SU-DHL-6 (cell line): ENCODE measurements at regions not wholly inside any gene's neighbourhood (a gene's known extent, or its start where the extent isn't known, plus 50 kb on each side); places are given as distances from the start of the nearest gene placed in this dataset.

ENCODE experiments used
- H2AFZ ChIP-seq: fragments of 200-600 bp; sonication (generic); 2 replicates; pipeline ENCODE4 v1.6.1; 2014; ENCODE audit warnings: low read depth, mild to moderate bottlenecking, moderate library complexity, mixed read lengths, antibody characterized with exemption, low read length; ENCODE audit not compliant: severe bottlenecking
- H3F3A ChIP-seq: fragments of 200-600 bp; shearing (Covaris generic); 2 replicates; pipeline ENCODE4 v1.6.0; 2016; ENCODE audit warnings: antibody characterized with exemption, mild to moderate bottlenecking; ENCODE audit not compliant: insufficient read depth
- H3K27ac ChIP-seq: fragments of 200-600 bp; sonication (generic); 2 replicates; pipeline ENCODE4 v1.5.1; 2016; ENCODE audit warnings: low read depth, mild to moderate bottlenecking, low read length, moderate library complexity, mixed read lengths
- H3K27me3 ChIP-seq: fragments of 200-600 bp; sonication (generic), shearing (Covaris generic); 2 replicates; pipeline ENCODE4 v1.6.0; 2014; ENCODE audit warnings: mild to moderate bottlenecking, low read length
- H3K36me3 ChIP-seq: fragments of 200-600 bp; sonication (generic); 2 replicates; pipeline ENCODE4 v1.6.1; 2014; ENCODE audit warnings: mild to moderate bottlenecking, low read length, mixed read lengths
- H3K4me2 ChIP-seq: fragments of 300-600, 200-600 bp; shearing (Covaris generic), sonication (generic); 2 replicates; pipeline ENCODE4 v1.6.0; 2014; ENCODE audit warnings: low read length, low read depth, mild to moderate bottlenecking; ENCODE audit not compliant: poor library complexity, severe bottlenecking
- H3K4me3 ChIP-seq: fragments of 200-600 bp; sonication (generic); 2 replicates; pipeline ENCODE4 v1.5.1; 2014; ENCODE audit warnings: antibody characterized with exemption, low read length, mild to moderate bottlenecking, mixed read lengths; ENCODE audit not compliant: insufficient read depth, poor library complexity, severe bottlenecking
- H3K79me2 ChIP-seq: fragments of 200-600 bp; sonication (generic); 2 replicates; pipeline ENCODE4 v1.6.1; 2014; ENCODE audit warnings: mild to moderate bottlenecking, low read length, moderate library complexity; ENCODE audit not compliant: insufficient read depth
- H3K9ac ChIP-seq: fragments of 200-600 bp; sonication (generic); 2 replicates; pipeline ENCODE4 v1.7.0; 2014; ENCODE audit warnings: mild to moderate bottlenecking, low read length
- H3K9me2 ChIP-seq: fragments of 200-600 bp; sonication (generic); replicated peaks from 2 replicates; pipeline ENCODE4 v1.6.1; 2014; ENCODE audit warnings: low read length; ENCODE audit not compliant: insufficient read depth
- H3K9me3 ChIP-seq: fragments of 200-600 bp; sonication (generic); 2 replicates; pipeline ENCODE4 v1.6.1; 2014; ENCODE audit warnings: low read length, mixed read lengths; ENCODE audit not compliant: insufficient read depth
- H4K20me1 ChIP-seq: fragments of 200-600 bp; sonication (generic); 2 replicates; pipeline ENCODE4 v1.6.1; 2014; ENCODE audit warnings: low read depth, mild to moderate bottlenecking, antibody characterized with exemption, low read length, moderate library complexity, mixed read lengths
- CTCF ChIP-seq: fragments of 200-600 bp; sonication (generic); IDR thresholded peaks from one replicate; pipeline ENCODE4 v1.5.1; 2017; ENCODE audit warnings: antibody characterized with exemption, mild to moderate bottlenecking, low read length, moderate library complexity; ENCODE audit not compliant: insufficient read depth, poor library complexity, severe bottlenecking
- EZH2phosphoT487 ChIP-seq: fragments of 200-600 bp; sonication (generic), shearing (Covaris generic); conservative IDR thresholded peaks from 2 replicates; pipeline ENCODE4 v1.6.1; 2018; ENCODE audit warnings: mild to moderate bottlenecking, antibody characterized with exemption, low read length, moderate library complexity, mixed read lengths

- no peaks in the 10 kb centered on the region for H3K27me3 ChIP-seq
- H4K20me1 ChIP-seq, result no peaks in the 10 kb centered on the region
- no peak overlapping the region for H3K27ac ChIP-seq
- H3K9me2 ChIP-seq, result no peaks in the 10 kb centered on the region
- H3K9me3 ChIP-seq, result no peaks in the 10 kb centered on the region
- no peaks in the 10 kb centered on the region for H3K36me3 ChIP-seq
- no peak overlapping the region for H3K4me2 ChIP-seq
- no peak overlapping the region for H2AFZ ChIP-seq
- H3F3A ChIP-seq, result no peaks in the 10 kb centered on the region
- H3K4me3 ChIP-seq, result no peak overlapping the region
- no peak for TF ChIP-seq CTCF
- no peak for TF ChIP-seq EZH2phosphoT487
- H3K9ac ChIP-seq, result no peak overlapping the region
- H3K79me2 ChIP-seq, result no peaks in the 10 kb centered on the region
Measured at GRCh38 chr4:129468624-129469023, 372.7 kb downstream of the C4orf33 start.

- H3K9ac ChIP-seq, result no peak overlapping the region
- no peak overlapping the region for H3K4me2 ChIP-seq
- no peak overlapping the region for H3K4me3 ChIP-seq
- H3K36me3 ChIP-seq, result no peaks in the 10 kb centered on the region
- no peaks in the 10 kb centered on the region for H4K20me1 ChIP-seq
- no peak overlapping the region for H2AFZ ChIP-seq
- H3K79me2 ChIP-seq, result no peaks in the 10 kb centered on the region
- no peaks in the 10 kb centered on the region for H3K9me2 ChIP-seq
- no peak for TF ChIP-seq CTCF
- no peak for TF ChIP-seq EZH2phosphoT487
- no peaks in the 10 kb centered on the region for H3K27me3 ChIP-seq
- H3F3A ChIP-seq, result no peaks in the 10 kb centered on the region
- no peak overlapping the region for H3K27ac ChIP-seq
- H3K9me3 ChIP-seq, result no peaks in the 10 kb centered on the region
Measured at GRCh38 chr4:129474698-129475097, 378.7 kb downstream of the C4orf33 start.

- Histone ChIP-seq H3K79me2 (no peaks in the 10 kb centered on the region), H3K9ac (no peak overlapping the region), H3F3A (no peaks in the 10 kb centered on the region), H3K27me3 (no peaks in the 10 kb centered on the region), H3K9me3 (no peaks in the 10 kb centered on the region), H3K27ac (no peak overlapping the region), H4K20me1 (no peaks in the 10 kb centered on the region), H3K4me3 (no peak overlapping the region), H3K9me2 (no peaks in the 10 kb centered on the region), H2AFZ (no peak overlapping the region), H3K36me3 (no peaks in the 10 kb centered on the region), H3K4me2 (no peak overlapping the region)
- TF ChIP-seq CTCF, result no peak
- no peak for TF ChIP-seq EZH2phosphoT487
Measured at GRCh38 chr4:129481107-129481506, 385.2 kb downstream of the C4orf33 start.

- no peaks in the 10 kb centered on the region for H3K9me3 ChIP-seq
- H3K27ac ChIP-seq, result no peak overlapping the region
- no peaks in the 10 kb centered on the region for H3K79me2 ChIP-seq
- TF ChIP-seq EZH2phosphoT487 (no peak), CTCF (no peak)
- no peaks in the 10 kb centered on the region for H3K9me2 ChIP-seq
- H2AFZ ChIP-seq, result no peak overlapping the region
- H3K36me3 ChIP-seq, result no peaks in the 10 kb centered on the region
- H3K4me2 ChIP-seq, result no peak overlapping the region
- H3K4me3 ChIP-seq, result no peak overlapping the region
- H3K9ac ChIP-seq, result no peak overlapping the region
- no peaks in the 10 kb centered on the region for H4K20me1 ChIP-seq
- H3F3A ChIP-seq, result no peaks in the 10 kb centered on the region
- no peaks in the 10 kb centered on the region for H3K27me3 ChIP-seq
Measured at GRCh38 chr4:129488427-129488826, 392.5 kb downstream of the C4orf33 start.
